H1 (cell line): ENCODE measurements at regions not wholly inside any gene's neighbourhood (a gene's known extent, or its start where the extent isn't known, plus 50 kb on each side); places are given as distances from the start of the nearest gene placed in this dataset.

ENCODE experiments used
- CTCF ChIA-PET: fragments of 300-600 bp; sonication (Branson Sonifier 250); formaldehyde crosslinking; loops from one replicate; lab custom pipeline; 2021; ENCODE audit not compliant: partially characterized antibody; lab: Charles Lee
- POLR2A ChIA-PET: fragments of 300-600 bp; sonication (Branson Sonifier 250); formaldehyde crosslinking; loops from one replicate; lab custom pipeline; 2021; ENCODE audit warnings: inconsistent platforms; ENCODE audit not compliant: partially characterized antibody; lab: Charles Lee
- DNase-seq, 2 experiments: peaks; one replicate each; pipeline versions ENCODE4 v3.0.0 to v3.0.0-alpha.2; 2010 to 2022; ENCODE audit warnings: low spot score in 2 of 2, low read depth in 1 of 2, mixed read lengths in 1 of 2
- FAIRE-seq: peaks from 2 replicates; lab custom pipeline; 2011; peaks lifted over from hg19 to GRCh38; lab: Jason Lieb, UNC
- H2AFZ ChIP-seq: 2 replicates; pipeline ENCODE4 v1.8.1; 2012; ENCODE audit warnings: low read length, inconsistent platforms
- H2AK5ac ChIP-seq: 2 replicates; pipeline ENCODE4 v1.6.1; 2013; ENCODE audit warnings: low read depth, low read length
- H2BK120ac ChIP-seq: replicated peaks from 2 replicates; pipeline ENCODE3; 2013; ENCODE audit warnings: low read depth, low read length, inconsistent platforms
- H2BK12ac ChIP-seq: 2 replicates; pipeline ENCODE4 v1.6.1; 2013; ENCODE audit warnings: low read depth, low read length
- H2BK15ac ChIP-seq: 2 replicates; pipeline ENCODE4 v1.6.1; 2013; ENCODE audit warnings: low read length
- H2BK20ac ChIP-seq: 2 replicates; pipeline ENCODE4 v1.6.1; 2013; ENCODE audit warnings: low read length
- H2BK5ac ChIP-seq: 2 replicates; pipeline ENCODE4 v1.6.1; 2013; ENCODE audit warnings: low read depth, low read length
- H3K14ac ChIP-seq: 2 replicates; pipeline ENCODE4 v1.6.1; 2013; ENCODE audit warnings: inconsistent platforms; ENCODE audit not compliant: insufficient read length
- H3K18ac ChIP-seq: 2 replicates; pipeline ENCODE4 v1.6.1; 2013; ENCODE audit warnings: low read length; ENCODE audit errors: extremely low read depth
- H3K23ac ChIP-seq: 2 replicates; pipeline ENCODE4 v1.6.1; 2013; ENCODE audit warnings: inconsistent platforms; ENCODE audit not compliant: insufficient read length
- H3K23me2 ChIP-seq: 2 replicates; pipeline ENCODE4 v1.6.1; 2013; ENCODE audit warnings: low read depth, low read length
- H3K27ac ChIP-seq: 2 replicates; pipeline ENCODE4 v1.6.1; 2011; ENCODE audit warnings: low read depth, low read length, inconsistent platforms
- H3K27me3 ChIP-seq, 4 experiments: replicated peaks in 1 of 4; 1 replicate in 1 of 4; 2 replicates in 3 of 4; pipeline versions ENCODE4 v1.6.1 to v1.8.1; 2011 to 2013; ENCODE audit warnings: low read length in 3 of 4, mild to moderate bottlenecking in 3 of 4, inconsistent platforms in 2 of 4, mixed read lengths in 2 of 4, moderate library complexity in 1 of 4; ENCODE audit not compliant: control insufficient read depth in 3 of 4, insufficient read depth in 3 of 4; ENCODE audit errors: extremely low read depth in 1 of 4
- H3K36me3 ChIP-seq, 4 experiments: 2 replicates each; pipeline versions ENCODE4 v1.6.1 to v1.8.1; 2011 to 2013; ENCODE audit warnings: mild to moderate bottlenecking in 4 of 4, low read length in 3 of 4, moderate library complexity in 2 of 4, control low read depth in 1 of 4, inconsistent platforms in 1 of 4; ENCODE audit not compliant: insufficient read depth in 4 of 4, control insufficient read depth in 2 of 4
- H3K4ac ChIP-seq: replicated peaks from 2 replicates; pipeline ENCODE3; 2013; ENCODE audit warnings: low read length, low read depth, mixed read lengths, inconsistent platforms; ENCODE audit not compliant: insufficient read length
- H3K4me1 ChIP-seq, 4 experiments: replicated peaks in 1 of 4; 1 replicate in 1 of 4; 2 replicates in 3 of 4; pipeline versions ENCODE4 v1.6.1 to v1.8.1; 2011 to 2013; ENCODE audit warnings: low read length in 3 of 4, inconsistent platforms in 2 of 4, mixed read lengths in 1 of 4; ENCODE audit not compliant: insufficient read depth in 4 of 4, control insufficient read depth in 3 of 4
- H3K4me2 ChIP-seq, 2 experiments: 2 replicates each; pipeline versions ENCODE4 v1.6.1 to v1.8.1; 2011 to 2013; ENCODE audit warnings: low read depth in 2 of 2, low read length in 2 of 2, control low read depth in 1 of 2, inconsistent platforms in 1 of 2, mild to moderate bottlenecking in 1 of 2; ENCODE audit not compliant: insufficient read depth in 1 of 2
- H3K4me3 ChIP-seq, 4 experiments: fragments of 200-600, 300-600 bp in 1 of 4; sonication (generic), shearing (Covaris generic), sonication (Bioruptor Twin) in 1 of 4; 2 replicates each; pipeline versions ENCODE4 v1.5.1 to v1.8.1; 2011 to 2016; ENCODE audit warnings: low read length in 4 of 4, low read depth in 3 of 4, control low read depth in 2 of 4, inconsistent platforms in 2 of 4, mild to moderate bottlenecking in 2 of 4, mixed read lengths in 1 of 4, moderate library complexity in 1 of 4; ENCODE audit not compliant: insufficient read depth in 2 of 4; ENCODE audit errors: extremely low read depth in 1 of 4
- H3K56ac ChIP-seq: replicated peaks from 2 replicates; pipeline ENCODE3; 2013; ENCODE audit warnings: low read depth, mild to moderate bottlenecking, mixed read lengths, low read length, inconsistent platforms; ENCODE audit not compliant: insufficient read length
- H3K79me1 ChIP-seq: 2 replicates; pipeline ENCODE4 v1.6.1; 2013; ENCODE audit warnings: low read depth, low read length, control low read depth
- H3K79me2 ChIP-seq, 2 experiments: 2 replicates each; pipeline versions ENCODE4 v1.6.1 to v1.8.1; 2012 to 2013; ENCODE audit warnings: low read length in 2 of 2, mild to moderate bottlenecking in 2 of 2, inconsistent platforms in 1 of 2; ENCODE audit not compliant: insufficient read depth in 2 of 2, control insufficient read depth in 1 of 2
- H3K9ac ChIP-seq, 4 experiments: replicated peaks in 1 of 4; 1 replicate in 1 of 4; 2 replicates in 3 of 4; pipeline versions ENCODE4 v1.6.1 to v1.8.1; 2011 to 2013; ENCODE audit warnings: low read depth in 3 of 4, low read length in 3 of 4, control low read depth in 2 of 4, mild to moderate bottlenecking in 2 of 4, moderate library complexity in 2 of 4, inconsistent platforms in 1 of 4; ENCODE audit errors: extremely low read depth in 1 of 4
- H3K9me3 ChIP-seq, 2 experiments: 2 replicates each; pipeline versions ENCODE4 v1.6.1 to v1.8.1; 2012 to 2013; ENCODE audit warnings: mild to moderate bottlenecking in 2 of 2, moderate library complexity in 2 of 2, control low read depth in 1 of 2, inconsistent platforms in 1 of 2, low read depth in 1 of 2, low read length in 1 of 2, mixed read lengths in 1 of 2; ENCODE audit not compliant: insufficient read depth in 2 of 2
- H4K20me1 ChIP-seq, 2 experiments: replicated peaks in 1 of 2; 2 replicates each; pipeline versions ENCODE3 to v1.8.1; 2011 to 2013; ENCODE audit warnings: inconsistent platforms in 2 of 2, low read length in 2 of 2, mild to moderate bottlenecking in 1 of 2; ENCODE audit not compliant: insufficient read depth in 2 of 2, control insufficient read depth in 1 of 2
- H4K5ac ChIP-seq: 2 replicates; pipeline ENCODE4 v1.6.1; 2013; ENCODE audit warnings: low read length, low read depth, mixed read lengths, inconsistent platforms; ENCODE audit not compliant: insufficient read length
- H4K8ac ChIP-seq: 2 replicates; pipeline ENCODE4 v1.8.0; 2013; ENCODE audit warnings: mild to moderate bottlenecking, moderate library complexity, low read length, inconsistent platforms; ENCODE audit not compliant: insufficient read depth; ENCODE audit errors: extremely low read depth
- H4K91ac ChIP-seq: replicated peaks from 2 replicates; pipeline ENCODE3; 2013; ENCODE audit warnings: low read length, mixed read lengths, inconsistent platforms; ENCODE audit not compliant: insufficient read length
- CBX8 ChIP-seq: fragments of 300-800, 300-1000 bp; sonication (generic); IDR thresholded peaks from 2 replicates; pipeline ENCODE4 v1.7.1; 2016; ENCODE audit warnings: low read depth, low read length, borderline replicate concordance
- EP300 ChIP-seq, 2 experiments: IDR thresholded peaks; 1 replicate in 1 of 2; 2 replicates in 1 of 2; pipeline ENCODE4 v1.6.1; 2011 to 2012; ENCODE audit warnings: low read depth in 2 of 2, low read length in 2 of 2, mild to moderate bottlenecking in 2 of 2, borderline replicate concordance in 1 of 2, inconsistent platforms in 1 of 2, moderate library complexity in 1 of 2
- HDAC2 ChIP-seq, 2 experiments: fragments of 300-600 bp in 1 of 2; sonication (generic) in 1 of 2; IDR thresholded peaks; 2 replicates each; pipeline ENCODE4 v1.6.1; 2011 to 2012; ENCODE audit warnings: low read depth in 2 of 2, low read length in 2 of 2, mild to moderate bottlenecking in 2 of 2, moderate library complexity in 2 of 2, borderline replicate concordance in 1 of 2, inconsistent platforms in 1 of 2
- MAFK ChIP-seq: IDR thresholded peaks from 2 replicates; pipeline ENCODE4 v1.6.1; 2012; ENCODE audit warnings: low read depth, mild to moderate bottlenecking, improper control_type of control experiment, low read length
- NRF1 ChIP-seq: IDR thresholded peaks from 2 replicates; pipeline ENCODE4 v1.6.1; 2011; ENCODE audit warnings: mild to moderate bottlenecking, low read depth, low read length, improper control_type of control experiment
- RBBP5 ChIP-seq: IDR thresholded peaks from 2 replicates; pipeline ENCODE4 v1.7.1; 2012; ENCODE audit warnings: low read depth, mild to moderate bottlenecking, inconsistent platforms, low read length, moderate library complexity, borderline replicate concordance
- RFX5 ChIP-seq: IDR thresholded peaks from 2 replicates; pipeline ENCODE4 v1.6.1; 2011; ENCODE audit warnings: low read depth, low read length, improper control_type of control experiment, borderline replicate concordance
- SAP30 ChIP-seq: fragments of 300-600 bp; sonication (generic); IDR thresholded peaks from 2 replicates; pipeline ENCODE4 v1.7.1; 2012; ENCODE audit warnings: low read length, moderate library complexity, mild to moderate bottlenecking, inconsistent platforms; ENCODE audit not compliant: insufficient read depth, insufficient replicate concordance
- SP4 ChIP-seq: IDR thresholded peaks from 2 replicates; pipeline ENCODE4 v1.6.1; 2012; ENCODE audit warnings: low read length, inconsistent platforms
- SRF ChIP-seq: IDR thresholded peaks from 2 replicates; pipeline ENCODE4 v1.6.1; 2011; ENCODE audit warnings: mild to moderate bottlenecking, low read depth, low read length, moderate library complexity
- TBP ChIP-seq: IDR thresholded peaks from 2 replicates; pipeline ENCODE4 v1.6.1; 2011; ENCODE audit warnings: low read depth, low read length, improper control_type of control experiment
- ZNF274 ChIP-seq: IDR thresholded peaks from 2 replicates; pipeline ENCODE4 v1.7.0; 2012; ENCODE audit warnings: low read length, borderline replicate concordance; ENCODE audit errors: extremely low read depth
- WGBS, 2 experiments: shearing (Covaris generic) in 1 of 2; methylation state at CpG; one replicate each; pipeline versions ENCODE4 v1.1.6 to v1.1.7; 2013 to 2015; ENCODE audit warnings: low lambda C conversion rate in 2 of 2, mixed read lengths in 2 of 2, inconsistent platforms in 1 of 2, low coverage in 1 of 2, missing lambda C conversion rate in 1 of 2; ENCODE audit not compliant: insufficient replicate concordance in 2 of 2, insufficient coverage in 1 of 2, insufficient read length in 1 of 2; ENCODE audit errors: extremely low coverage in 1 of 2, missing lambda C conversion rate in 1 of 2; 5-methylcytosine and 5-hydroxymethylcytosine counted together

GRCh38 chr5:174789596-174789995 lies 65.2 kb downstream of the MSX2 start:
- 71% methylated on average over 4 of the region's 4 CpGs; no CpG with 5 or more reads in 1 of the 2 experiments for WGBS, 2 experiments
- H2AFZ ChIP-seq = no peak overlapping the region

More at GRCh38 chr5:174789596-174789995, 65.2 kb downstream of the MSX2 start:
- no peak overlapping the region for H4K91ac ChIP-seq
- no peak overlapping the region for H2BK15ac ChIP-seq
- H4K8ac ChIP-seq = no peak overlapping the region
- H3K4me2 ChIP-seq = no peak overlapping the region
- H3K9ac ChIP-seq = no peak overlapping the region
- H3K4me1 ChIP-seq = peaks cover 0 to 3% (median 0%) of the 10 kb centered on the region in 4 experiments; a peak in 1 of 7 replicates
- no peak overlapping the region for H3K4ac ChIP-seq
- ChIA-PET POLR2A (no interaction called here), CTCF (interaction anchor here (0.6 to 1.0 kb wide), 5 partner anchors 8 to 922 kb away, joined by 3 to 4 read pairs (median 3); no protein-coding TSS in a partner anchor)
- no peak overlapping the region for H3K23ac ChIP-seq
- H4K20me1 ChIP-seq = no peaks in the 10 kb centered on the region
- no peaks in the 10 kb centered on the region for H3K9me3 ChIP-seq
- peaks cover 0 to 5% (median 5%) of the 10 kb centered on the region in 4 experiments; a peak in 5 of 7 replicates for H3K27me3 ChIP-seq
- H2BK120ac ChIP-seq = no peak overlapping the region
- no peak overlapping the region for H3K14ac ChIP-seq
- H4K5ac ChIP-seq = no peak overlapping the region
- no peaks in the 10 kb centered on the region for H3K79me1 ChIP-seq
- H3K18ac ChIP-seq = no peak overlapping the region
- no peak overlapping the region for H2BK5ac ChIP-seq
- H3K23me2 ChIP-seq = no peaks in the 10 kb centered on the region
- no peak for DNase-seq
- H2BK12ac ChIP-seq = no peak overlapping the region
- TF ChIP-seq RBBP5 (no peak), HDAC2 (IDR thresholded peaks at IDR 0.05; ENCODE audit: borderline replicate concordance in 1 of 2, low read depth in 2 of 2, low read length in 2 of 2) (no peak), EP300 (IDR thresholded peaks at IDR 0.05; ENCODE audit: borderline replicate concordance in 1 of 2, low read depth in 2 of 2, low read length in 2 of 2) (no peak), ZNF274 (no peak), CBX8 (no peak), SP4 (no peak), SAP30 (no peak), TBP (no peak), SRF (no peak), NRF1 (no peak), RFX5 (no peak), MAFK (no peak)
- no peak overlapping the region for H2BK20ac ChIP-seq
- no peak overlapping the region for H2AK5ac ChIP-seq
- H3K56ac ChIP-seq = no peak overlapping the region
- H3K79me2 ChIP-seq = no peaks in the 10 kb centered on the region
- H3K36me3 ChIP-seq = no peaks in the 10 kb centered on the region
- no peak overlapping the region for H3K27ac ChIP-seq
- no peak overlapping the region for H3K4me3 ChIP-seq
- no peak for FAIRE-seq
